Subcutaneous abdominal adipose tissue (tissue), 5 donors: ENCODE measurements at regions not wholly inside any gene's neighbourhood (a gene's known extent, or its start where the extent isn't known, plus 50 kb on each side); places are given as distances from the start of the nearest gene placed in this dataset.

Source experiments
- H3K27ac ChIP-seq: one replicate; pipeline ENCODE4 v1.7.0; 2013; ENCODE audit warnings: low read depth, mild to moderate bottlenecking, inconsistent platforms, low read length, moderate library complexity
- H3K27me3 ChIP-seq, 5 donors: one replicate each; pipeline ENCODE4 v1.7.0; 2013; ENCODE audit warnings: low read length in 5 of 5, inconsistent platforms in 1 of 5; ENCODE audit not compliant: control insufficient read depth in 5 of 5, insufficient read depth in 4 of 5
- H3K36me3 ChIP-seq, 5 donors: one replicate each; pipeline ENCODE4 v1.7.0; 2013; ENCODE audit warnings: low read length in 5 of 5; ENCODE audit not compliant: control insufficient read depth in 5 of 5, insufficient read depth in 5 of 5
- H3K4me1 ChIP-seq, 5 donors: one replicate each; pipeline ENCODE4 v1.7.0; 2013; ENCODE audit warnings: low read length in 5 of 5, mild to moderate bottlenecking in 3 of 5, moderate library complexity in 1 of 5; ENCODE audit not compliant: control insufficient read depth in 5 of 5, insufficient read depth in 5 of 5
- H3K4me3 ChIP-seq, 5 donors: one replicate each; pipeline ENCODE4 v1.7.0; 2013; ENCODE audit warnings: low read length in 5 of 5, low read depth in 1 of 5
- H3K9ac ChIP-seq, 5 donors: one replicate each; pipeline ENCODE4 v1.7.0; 2013; ENCODE audit warnings: low read length in 5 of 5, mild to moderate bottlenecking in 4 of 5, moderate library complexity in 3 of 5
- H3K9me3 ChIP-seq, 5 donors: one replicate each; pipeline ENCODE4 v1.7.0; 2013; ENCODE audit warnings: low read length in 5 of 5; ENCODE audit not compliant: control insufficient read depth in 5 of 5
- donor health status: healthy.
- donor health status: healthy.
- donor health status: healthy.
- donor health status: healthy.
- donor health status: healthy.

DNA sequence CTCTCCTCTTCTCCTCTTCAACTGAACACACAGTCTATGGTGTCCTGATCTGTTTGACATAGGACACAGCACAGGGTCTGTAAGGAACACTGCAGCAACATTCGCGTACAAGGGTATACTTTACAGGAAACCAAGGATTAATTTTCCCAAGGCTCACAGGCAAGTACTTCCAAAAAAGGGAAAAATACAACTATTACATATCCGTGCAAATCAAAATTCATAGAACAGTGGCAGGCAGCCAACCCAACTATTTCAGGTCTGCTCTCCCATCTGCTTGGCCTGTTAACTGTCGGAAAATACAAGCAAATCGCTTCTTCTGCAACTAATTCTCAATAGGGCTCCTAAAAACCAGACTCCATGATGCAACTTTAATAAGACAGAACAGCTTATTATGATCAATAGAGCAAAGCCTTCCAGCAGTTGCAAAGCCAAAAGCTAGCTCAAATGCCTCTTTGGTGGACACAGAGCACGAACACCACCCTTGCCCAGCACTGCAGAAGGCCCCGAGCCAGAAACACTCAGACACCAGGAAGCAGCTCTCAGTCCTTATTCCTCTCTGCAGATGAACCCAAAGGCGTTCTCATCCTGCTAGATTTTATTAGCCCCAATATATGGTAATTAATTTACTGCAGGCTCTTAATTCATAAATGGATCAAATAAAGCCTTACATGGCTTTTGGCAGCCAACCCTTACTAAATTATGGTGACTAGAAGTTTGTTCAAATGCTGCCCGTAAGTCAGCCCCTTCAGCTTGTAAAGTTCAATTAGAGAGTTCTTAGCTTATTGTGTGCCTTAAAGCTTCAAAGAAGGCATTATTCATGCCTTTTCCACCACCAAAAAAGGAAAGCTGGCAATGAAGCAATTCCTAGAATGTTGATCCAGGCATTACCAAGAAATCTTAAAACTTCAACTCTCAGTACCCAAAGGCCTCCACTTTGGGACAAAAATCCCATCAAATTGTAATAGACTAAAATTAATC, 68.8 kb downstream of the ZNF608 start:
- Histone ChIP-seq H3K4me3 (peak overlapping the region in 3 of 5 donors; percentile 13 to 23 (median 16)), H3K9ac (no peak overlapping the region), H3K36me3 (no peaks in the 10 kb centered on the region), H3K4me1 (peaks cover 7 to 53% (median 40%) of the 10 kb centered on the region in 5 donors), H3K27ac (peak overlapping the region; percentile 5), H3K27me3 (no peaks in the 10 kb centered on the region), H3K9me3 (no peaks in the 10 kb centered on the region)

DNA sequence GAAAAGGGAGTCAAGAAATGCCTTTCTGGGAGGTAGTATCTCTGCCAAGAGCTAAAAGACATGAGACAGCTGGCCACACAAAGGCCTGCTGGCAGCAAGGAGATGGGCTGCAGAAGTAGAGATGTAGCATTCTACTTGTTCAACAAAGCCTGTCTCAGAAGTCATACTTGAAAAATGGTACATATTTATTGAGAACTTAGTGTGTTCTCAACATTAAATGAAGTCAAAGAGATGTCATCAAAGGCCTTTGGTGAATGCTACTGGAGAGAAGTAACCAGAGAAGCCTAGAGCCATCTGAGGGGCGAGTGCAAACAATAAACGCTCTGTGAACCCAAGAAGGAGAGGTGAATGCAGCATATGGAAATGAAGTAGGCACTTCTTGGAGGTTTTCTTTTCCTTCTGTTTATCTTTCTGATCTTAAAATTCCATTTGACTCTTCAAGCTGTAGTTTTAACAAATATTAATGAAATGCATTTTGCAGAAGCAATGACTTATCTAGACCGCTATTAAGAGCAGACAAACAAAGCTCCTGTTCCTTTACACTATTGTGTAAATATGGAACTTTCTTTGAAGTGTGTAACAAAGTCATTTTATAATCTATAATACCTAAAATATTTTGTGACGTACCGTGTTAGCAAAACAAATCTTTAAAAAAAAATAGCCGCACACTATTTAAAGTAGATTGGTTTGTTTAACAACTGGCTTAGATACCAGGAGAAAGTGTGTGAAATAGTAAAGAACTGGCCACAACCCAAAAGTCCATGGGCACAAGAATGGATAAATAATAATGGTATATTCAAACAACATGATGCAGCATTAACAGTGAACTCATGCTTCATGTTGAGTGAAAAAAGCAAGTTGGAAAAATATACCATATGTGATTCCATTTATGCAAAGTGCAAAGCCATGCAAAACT, 70.2 kb downstream of the ZNF608 start:
- Histone ChIP-seq H3K4me3 (no peak overlapping the region), H3K9me3 (no peaks in the 10 kb centered on the region), H3K36me3 (no peaks in the 10 kb centered on the region), H3K9ac (no peak overlapping the region), H3K27ac (no peak overlapping the region), H3K4me1 (peaks cover 7 to 57% (median 42%) of the 10 kb centered on the region in 5 donors), H3K27me3 (no peaks in the 10 kb centered on the region)

- Histone ChIP-seq H3K27me3 (no peaks in the 10 kb centered on the region), H3K36me3 (no peaks in the 10 kb centered on the region), H3K4me1 (peaks cover 0 to 22% (median 13%) of the 10 kb centered on the region in 5 donors), H3K4me3 (no peak overlapping the region), H3K9ac (no peak overlapping the region), H3K27ac (no peak overlapping the region), H3K9me3 (no peaks in the 10 kb centered on the region)
Observed at GRCh38 chr5:124671193-124671592, 75.2 kb downstream of the ZNF608 start.

GRCh38 chr5:124670722-124671184, 75.7 kb downstream of the ZNF608 start:
- Histone ChIP-seq H3K36me3 (no peaks in the 10 kb centered on the region), H3K27me3 (no peaks in the 10 kb centered on the region), H3K27ac (no peak overlapping the region), H3K9me3 (no peaks in the 10 kb centered on the region), H3K4me3 (no peak overlapping the region), H3K4me1 (peaks cover 0 to 18% (median 9%) of the 10 kb centered on the region in 5 donors), H3K9ac (no peak overlapping the region)

- Histone ChIP-seq H3K9ac (no peak overlapping the region), H3K9me3 (no peaks in the 10 kb centered on the region), H3K27me3 (no peaks in the 10 kb centered on the region), H3K36me3 (no peaks in the 10 kb centered on the region), H3K4me3 (no peak overlapping the region), H3K4me1 (peaks cover 0 to 12% (median 3%) of the 10 kb centered on the region in 5 donors), H3K27ac (no peak overlapping the region)
Observed at GRCh38 chr5:124669956-124670721, 76.3 kb downstream of the ZNF608 start.

- Histone ChIP-seq H3K27me3 (no peaks in the 10 kb centered on the region), H3K4me3 (no peak overlapping the region), H3K27ac (no peak overlapping the region), H3K9me3 (no peaks in the 10 kb centered on the region), H3K36me3 (no peaks in the 10 kb centered on the region), H3K4me1 (peaks cover 0 to 11% (median 0%) of the 10 kb centered on the region in 5 donors), H3K9ac (no peak overlapping the region)
Observed at GRCh38 chr5:124669300-124669648, 77.2 kb downstream of the ZNF608 start.

- Histone ChIP-seq H3K9me3 (no peaks in the 10 kb centered on the region), H3K9ac (no peak overlapping the region), H3K4me1 (peaks cover 0 to 11% (median 0%) of the 10 kb centered on the region in 5 donors), H3K36me3 (no peaks in the 10 kb centered on the region), H3K4me3 (no peak overlapping the region), H3K27me3 (no peaks in the 10 kb centered on the region), H3K27ac (no peak overlapping the region)
Observed at GRCh38 chr5:124668353-124669299, 77.8 kb downstream of the ZNF608 start.

GRCh38 chr5:124665625-124666024, 80.8 kb downstream of the ZNF608 start:
- Histone ChIP-seq H3K4me3 (no peak overlapping the region), H3K36me3 (no peaks in the 10 kb centered on the region), H3K27me3 (no peaks in the 10 kb centered on the region), H3K9me3 (no peaks in the 10 kb centered on the region), H3K27ac (no peak overlapping the region), H3K9ac (no peak overlapping the region), H3K4me1 (peaks cover 0 to 31% (median 18%) of the 10 kb centered on the region in 5 donors)

- no peak overlapping the region for H3K4me3 ChIP-seq
- H3K27me3 ChIP-seq, result no peaks in the 10 kb centered on the region
- no peaks in the 10 kb centered on the region for H3K9me3 ChIP-seq
- no peaks in the 10 kb centered on the region for H3K36me3 ChIP-seq
- no peak overlapping the region for H3K27ac ChIP-seq
- H3K9ac ChIP-seq, result no peak overlapping the region
- H3K4me1 ChIP-seq, result peaks cover 0 to 36% (median 24%) of the 10 kb centered on the region in 5 donors
Observed at GRCh38 chr5:124665035-124665434, 81.4 kb downstream of the ZNF608 start.
